HK-2 (cell line): ENCODE measurements at regions not wholly inside any gene's neighbourhood (a gene's known extent, or its start where the extent isn't known, plus 50 kb on each side); places are given as distances from the start of the nearest gene placed in this dataset.

Experiments used
- DNase-seq: peaks from one replicate; pipeline ENCODE4 v3.0.0-alpha.2; 2018; ENCODE audit not compliant: unreplicated experiment

- DNase-seq: no peak
Observed at GRCh38 chr6:14783594-14783993, 462.3 kb upstream of the JARID2 start.

GRCh38 chr6:14784596-14785492, 461.0 kb upstream of the JARID2 start:
- DNase-seq: no peak

GRCh38 chr6:14785493-14785790, 460.4 kb upstream of the JARID2 start:
- no peak for DNase-seq

- DNase-seq: no peak
Observed at GRCh38 chr6:14786008-14786407, 459.9 kb upstream of the JARID2 start.

- no peak for DNase-seq
Observed at GRCh38 chr6:14786455-14786854, 459.4 kb upstream of the JARID2 start.

GRCh38 chr6:14787250-14787649, 458.6 kb upstream of the JARID2 start:
- no peak for DNase-seq

GRCh38 chr6:14787677-14788076, 458.2 kb upstream of the JARID2 start:
- no peak for DNase-seq

- DNase-seq: no peak
Observed at GRCh38 chr6:14789996-14790395, 455.9 kb upstream of the JARID2 start.

GRCh38 chr6:14790976-14791375, 454.9 kb upstream of the JARID2 start:
- DNase-seq: no peak

- no peak for DNase-seq
Observed at GRCh38 chr6:14791526-14791925, 454.3 kb upstream of the JARID2 start.

GRCh38 chr6:14792118-14792955, 453.5 kb upstream of the JARID2 start:
- no peak for DNase-seq

GRCh38 chr6:14795451-14795850, 450.4 kb upstream of the JARID2 start:
- no peak for DNase-seq

GRCh38 chr6:14796974-14797762, 448.7 kb upstream of the JARID2 start:
- no peak for DNase-seq

- DNase-seq: no peak
Observed at GRCh38 chr6:14797875-14798593, 447.8 kb upstream of the JARID2 start.

- DNase-seq: no peak
Observed at GRCh38 chr6:14798594-14798982, 447.3 kb upstream of the JARID2 start.

GRCh38 chr6:14798996-14799588, 446.8 kb upstream of the JARID2 start:
- DNase-seq: no peak

- peak; percentile 8 for DNase-seq
Observed at GRCh38 chr6:14799928-14800327, 445.9 kb upstream of the JARID2 start.

GRCh38 chr6:14802514-14803160, 443.2 kb upstream of the JARID2 start:
- no peak for DNase-seq

- DNase-seq: no peak
Observed at GRCh38 chr6:14804001-14804784, 441.7 kb upstream of the JARID2 start.

GRCh38 chr6:14804785-14805210, 441.1 kb upstream of the JARID2 start:
- DNase-seq: peak; percentile 2
